Trophoblast cell (in vitro differentiated cells and primary cell): ENCODE measurements at regions not wholly inside any gene's neighbourhood (a gene's known extent, or its start where the extent isn't known, plus 50 kb on each side); places are given as distances from the start of the nearest gene placed in this dataset.

ENCODE experiments used
- DNase-seq, 2 donors: peaks; one replicate each; pipeline ENCODE4 v3.0.0-alpha.2; 2016
- H2AFZ ChIP-seq: 2 replicates; pipeline ENCODE4 v1.6.1; 2013; ENCODE audit warnings: low read length, moderate library complexity, mild to moderate bottlenecking; ENCODE audit not compliant: insufficient read depth, poor library complexity
- H2AK5ac ChIP-seq: 2 replicates; pipeline ENCODE4 v1.6.1; 2013; ENCODE audit warnings: mild to moderate bottlenecking, low read length
- H2BK120ac ChIP-seq: 2 replicates; pipeline ENCODE4 v1.6.1; 2013; ENCODE audit warnings: low read length, mild to moderate bottlenecking, moderate library complexity; ENCODE audit not compliant: insufficient read depth, poor library complexity
- H2BK12ac ChIP-seq: 2 replicates; pipeline ENCODE4 v1.6.1; 2013; ENCODE audit warnings: mild to moderate bottlenecking, low read length, moderate library complexity
- H2BK5ac ChIP-seq: 2 replicates; pipeline ENCODE4 v1.6.1; 2013; ENCODE audit warnings: low read length, low read depth, moderate library complexity, mild to moderate bottlenecking; ENCODE audit not compliant: poor library complexity
- H3K14ac ChIP-seq: 2 replicates; pipeline ENCODE4 v1.6.1; 2013; ENCODE audit warnings: mild to moderate bottlenecking, low read length
- H3K18ac ChIP-seq: 2 replicates; pipeline ENCODE4 v1.6.1; 2013; ENCODE audit warnings: mild to moderate bottlenecking, low read length
- H3K23ac ChIP-seq: 2 replicates; pipeline ENCODE4 v1.6.1; 2013; ENCODE audit warnings: low read length
- H3K27ac ChIP-seq: 2 replicates; pipeline ENCODE4 v1.5.1; 2013; ENCODE audit warnings: low read depth, mild to moderate bottlenecking, inconsistent platforms, low read length, moderate library complexity
- H3K27me3 ChIP-seq: 2 replicates; pipeline ENCODE4 v1.6.1; 2013; ENCODE audit warnings: inconsistent platforms, mild to moderate bottlenecking, low read length, moderate library complexity; ENCODE audit not compliant: insufficient read depth
- H3K36me3 ChIP-seq, 2 experiments: 1 replicate in 1 of 2; 2 replicates in 1 of 2; pipeline ENCODE4 v1.6.1; 2013; ENCODE audit warnings: low read length in 2 of 2, mild to moderate bottlenecking in 2 of 2, moderate library complexity in 1 of 2; ENCODE audit not compliant: insufficient read depth in 2 of 2, control insufficient read depth in 1 of 2
- H3K4ac ChIP-seq: 2 replicates; pipeline ENCODE4 v1.6.1; 2013; ENCODE audit warnings: low read depth, mild to moderate bottlenecking, low read length, moderate library complexity
- H3K4me1 ChIP-seq, 2 experiments: 1 replicate in 1 of 2; 2 replicates in 1 of 2; pipeline ENCODE4 v1.6.1; 2013; ENCODE audit warnings: low read length in 2 of 2, mild to moderate bottlenecking in 2 of 2, moderate library complexity in 1 of 2; ENCODE audit not compliant: insufficient read depth in 2 of 2, control insufficient read depth in 1 of 2
- H3K4me2 ChIP-seq: 2 replicates; pipeline ENCODE4 v1.6.1; 2013; ENCODE audit warnings: inconsistent platforms, mild to moderate bottlenecking, low read length, moderate library complexity
- H3K4me3 ChIP-seq: 2 replicates; pipeline ENCODE4 v1.5.1; 2013; ENCODE audit warnings: mild to moderate bottlenecking, low read depth, low read length, inconsistent platforms
- H3K79me1 ChIP-seq: one replicate; pipeline ENCODE4 v1.6.1; 2013; ENCODE audit warnings: low read length
- H3K79me2 ChIP-seq: 2 replicates; pipeline ENCODE4 v1.6.1; 2013; ENCODE audit warnings: low read length, mild to moderate bottlenecking; ENCODE audit not compliant: control insufficient read depth, insufficient read depth, poor library complexity
- H3K9ac ChIP-seq: 2 replicates; pipeline ENCODE4 v1.6.1; 2013; ENCODE audit warnings: mild to moderate bottlenecking, low read length
- H3K9me3 ChIP-seq: 2 replicates; pipeline ENCODE4 v1.6.1; 2013; ENCODE audit warnings: low read depth, mild to moderate bottlenecking, control low read depth, inconsistent platforms, low read length; ENCODE audit not compliant: insufficient read depth
- H4K12ac ChIP-seq: 2 replicates; pipeline ENCODE4 v1.6.1; 2013; ENCODE audit warnings: low read depth, mild to moderate bottlenecking, low read length, moderate library complexity
- H4K8ac ChIP-seq: 2 replicates; pipeline ENCODE4 v1.6.1; 2013; ENCODE audit warnings: low read depth, mild to moderate bottlenecking, low read length, moderate library complexity
- H4K91ac ChIP-seq: one replicate; pipeline ENCODE4 v1.6.1; 2013; ENCODE audit warnings: low read depth, mild to moderate bottlenecking, low read length, moderate library complexity
- WGBS: extraction: QIAGEN DNeasy Blood & Tissue Kit; methylation state at CpG from one replicate; pipeline ENCODE4 v1.1.7; 2013; ENCODE audit warnings: missing lambda C conversion rate; ENCODE audit not compliant: insufficient read length, insufficient coverage; ENCODE audit errors: extremely low coverage; 5-methylcytosine and 5-hydroxymethylcytosine counted together

DNA sequence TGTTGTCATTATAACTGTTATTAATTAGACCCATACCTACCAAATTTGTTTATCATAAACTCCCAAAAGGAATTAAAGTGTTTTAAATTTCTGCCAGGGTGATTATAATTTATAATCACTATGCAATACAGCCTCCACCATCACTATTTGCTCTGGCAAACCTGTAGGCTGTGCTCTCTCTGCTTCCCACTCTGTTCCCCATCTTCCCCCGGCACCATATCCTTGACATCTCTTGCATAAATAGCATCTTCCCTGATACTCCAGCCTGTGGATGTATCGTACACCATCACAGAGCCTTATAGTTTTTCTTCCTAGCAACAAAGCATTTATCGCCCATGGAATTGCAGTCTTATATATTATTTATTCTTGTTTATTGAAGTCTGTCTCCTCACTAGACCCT is 181.5 kb upstream of the TSC22D1 start:
- Histone ChIP-seq H3K14ac (no peak overlapping the region), H3K9ac (no peak overlapping the region), H3K27ac (no peak overlapping the region), H2AK5ac (no peak overlapping the region), H4K12ac (no peak overlapping the region), H3K4ac (no peak overlapping the region), H4K91ac (no peak overlapping the region), H3K27me3 (no peaks in the 10 kb centered on the region), H3K36me3 (no peaks in the 10 kb centered on the region), H3K9me3 (no peaks in the 10 kb centered on the region), H2AFZ (no peak overlapping the region), H3K4me2 (no peak overlapping the region), H3K23ac (no peak overlapping the region), H3K79me2 (no peaks in the 10 kb centered on the region), H3K18ac (no peak overlapping the region), H3K4me3 (no peak overlapping the region), H4K8ac (no peak overlapping the region), H3K4me1 (peaks cover 8 to 14% of the 10 kb centered on the region in 2 experiments), H2BK5ac (no peak overlapping the region), H2BK120ac (no peak overlapping the region), H2BK12ac (no peak overlapping the region), H3K79me1 (no peaks in the 10 kb centered on the region)
- no CpG with 5 or more reads among the region's 3 CpGs for WGBS
- no peak for DNase-seq

DNA sequence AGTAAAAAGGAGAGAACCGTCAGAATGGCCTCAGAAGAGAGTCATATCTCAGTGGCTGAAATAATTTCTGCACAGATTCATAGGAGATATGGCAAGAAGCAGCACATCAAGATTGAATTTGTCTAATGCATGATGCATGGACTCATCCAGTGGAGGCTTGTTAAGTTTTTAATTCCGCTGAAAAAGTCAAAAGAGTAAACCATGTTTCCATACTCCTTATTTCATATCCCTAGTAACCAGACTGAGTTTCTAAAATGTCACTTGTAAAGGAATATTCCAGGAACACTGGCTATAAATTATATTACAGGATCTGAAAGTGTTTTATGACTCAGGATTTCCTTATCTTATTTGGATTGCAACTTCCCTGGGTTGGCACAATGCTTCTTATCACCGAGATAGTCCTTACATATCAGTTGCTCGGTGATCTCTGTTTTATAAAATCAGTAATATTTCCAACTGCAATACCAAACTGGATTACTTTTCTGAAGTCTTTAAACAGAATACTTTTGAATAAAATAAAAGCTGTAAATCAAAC is 180.2 kb upstream of the TSC22D1 start:
- H3K27me3 ChIP-seq = no peaks in the 10 kb centered on the region
- no peaks in the 10 kb centered on the region for H3K79me2 ChIP-seq
- H3K23ac ChIP-seq = no peak overlapping the region
- H3K4me1 ChIP-seq = peaks cover 8 to 14% of the 10 kb centered on the region in 2 experiments
- H2AFZ ChIP-seq = no peak overlapping the region
- H3K9me3 ChIP-seq = no peaks in the 10 kb centered on the region
- H3K9ac ChIP-seq = no peak overlapping the region
- no peak overlapping the region for H3K4me2 ChIP-seq
- no peaks in the 10 kb centered on the region for H3K79me1 ChIP-seq
- H2BK120ac ChIP-seq = no peak overlapping the region
- no peak overlapping the region for H4K91ac ChIP-seq
- no peak overlapping the region for H2AK5ac ChIP-seq
- no peaks in the 10 kb centered on the region for H3K36me3 ChIP-seq
- no peak overlapping the region for H2BK5ac ChIP-seq
- H3K27ac ChIP-seq = no peak overlapping the region
- no peak overlapping the region for H3K18ac ChIP-seq
- H4K8ac ChIP-seq = no peak overlapping the region
- H3K4ac ChIP-seq = no peak overlapping the region
- no peak overlapping the region for H3K14ac ChIP-seq
- DNase-seq = no peak
- no CpG with 5 or more reads among the region's 4 CpGs for WGBS
- H3K4me3 ChIP-seq = no peak overlapping the region
- no peak overlapping the region for H2BK12ac ChIP-seq
- no peak overlapping the region for H4K12ac ChIP-seq

DNA sequence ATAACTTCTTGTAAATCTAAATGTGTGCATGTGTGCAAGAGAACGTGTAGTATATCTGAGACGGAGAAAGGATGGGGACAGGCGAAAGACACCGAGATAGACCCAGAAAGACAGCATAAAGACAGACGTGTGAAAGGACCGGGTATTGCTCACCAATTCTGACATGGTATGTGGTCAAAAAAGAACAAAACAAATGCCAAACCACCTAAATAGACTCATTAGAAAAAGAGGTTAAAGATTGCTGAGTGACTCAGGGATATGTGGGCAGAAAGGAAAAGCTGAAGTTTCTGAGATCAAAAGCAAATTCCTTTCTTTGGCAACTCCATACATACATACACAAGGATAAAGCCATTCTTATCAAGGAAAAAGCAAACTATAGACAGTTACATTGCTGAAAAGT is 179.7 kb upstream of the TSC22D1 start:
- Histone ChIP-seq H3K4me3 (no peak overlapping the region), H3K23ac (no peak overlapping the region), H3K18ac (no peak overlapping the region), H2AK5ac (no peak overlapping the region), H3K9me3 (no peaks in the 10 kb centered on the region), H2BK5ac (no peak overlapping the region), H3K4me1 (peaks cover 8 to 14% of the 10 kb centered on the region in 2 experiments), H3K36me3 (no peaks in the 10 kb centered on the region), H3K14ac (no peak overlapping the region), H3K9ac (no peak overlapping the region), H2BK12ac (no peak overlapping the region), H4K91ac (no peak overlapping the region), H2BK120ac (no peak overlapping the region), H3K4ac (no peak overlapping the region), H3K79me2 (no peaks in the 10 kb centered on the region), H4K8ac (no peak overlapping the region), H2AFZ (no peak overlapping the region), H3K79me1 (no peaks in the 10 kb centered on the region), H3K27me3 (no peaks in the 10 kb centered on the region), H3K27ac (no peak overlapping the region), H4K12ac (no peak overlapping the region), H3K4me2 (no peak overlapping the region)
- DNase-seq = peak in 1 of 2 donors; percentile 32
- WGBS = no CpG with 5 or more reads among the region's 6 CpGs

DNA sequence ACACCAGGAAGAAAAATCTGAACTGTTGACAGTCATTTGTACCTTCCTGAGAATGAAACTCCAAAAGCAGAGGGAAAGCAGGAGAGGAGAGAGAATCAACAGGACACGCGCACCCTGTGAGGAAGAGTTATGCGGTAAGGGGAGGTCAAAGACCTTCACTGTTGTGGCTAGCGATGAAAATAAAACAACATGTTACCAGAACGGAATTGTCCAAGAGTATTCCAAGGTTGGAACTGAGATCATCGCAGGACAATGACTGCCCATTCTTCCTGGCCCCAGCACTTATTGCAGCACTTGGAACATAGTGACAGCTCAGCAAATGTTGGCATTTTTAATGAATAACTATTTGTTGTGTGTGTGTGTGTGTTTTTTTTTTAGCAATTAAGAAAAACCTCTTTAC is 176.0 kb upstream of the TSC22D1 start:
- no peaks in the 10 kb centered on the region for H3K9me3 ChIP-seq
- H3K18ac ChIP-seq = no peak overlapping the region
- no peaks in the 10 kb centered on the region for H3K79me2 ChIP-seq
- H2BK5ac ChIP-seq = no peak overlapping the region
- no peak overlapping the region for H2AK5ac ChIP-seq
- no peak overlapping the region for H3K4me2 ChIP-seq
- no peak overlapping the region for H3K9ac ChIP-seq
- no peak overlapping the region for H4K91ac ChIP-seq
- no peak overlapping the region for H3K14ac ChIP-seq
- no peak overlapping the region for H2AFZ ChIP-seq
- no peak overlapping the region for H4K8ac ChIP-seq
- no peak overlapping the region for H3K4ac ChIP-seq
- no peak for DNase-seq
- no peak overlapping the region for H2BK120ac ChIP-seq
- no peak overlapping the region for H3K23ac ChIP-seq
- no peak overlapping the region for H4K12ac ChIP-seq
- H3K27ac ChIP-seq = no peak overlapping the region
- H2BK12ac ChIP-seq = no peak overlapping the region
- no CpG with 5 or more reads among the region's 6 CpGs for WGBS
- H3K4me1 ChIP-seq = no peaks in the 10 kb centered on the region
- H3K4me3 ChIP-seq = no peak overlapping the region
- H3K79me1 ChIP-seq = no peaks in the 10 kb centered on the region
- H3K27me3 ChIP-seq = no peaks in the 10 kb centered on the region
- H3K36me3 ChIP-seq = no peaks in the 10 kb centered on the region
